AG04450 (cell line): ENCODE measurements at regions not wholly inside any gene's neighbourhood (a gene's known extent, or its start where the extent isn't known, plus 50 kb on each side); places are given as distances from the start of the nearest gene placed in this dataset.

Experiments
- CTCF ChIA-PET: fragments of 300-600, 350-600 bp; formaldehyde crosslinking; extraction: SDS; loops from one replicate; lab custom pipeline; 2022; ENCODE audit warnings: antibody characterized with exemption, inconsistent platforms; lab: Charles Lee
- POLR2A ChIA-PET: fragments of 350-600 bp; formaldehyde crosslinking; extraction: SDS; loops from one replicate; lab custom pipeline; 2021; ENCODE audit warnings: antibody characterized with exemption, inconsistent platforms; lab: Yijun Ruan, JAX
- DNase-seq: peaks from one replicate; pipeline ENCODE4 v3.0.0-alpha.2; 2011; ENCODE audit warnings: low read depth, low spot score
- H3K27ac ChIP-seq: one replicate; pipeline ENCODE4 v1.5.1; 2012; ENCODE audit warnings: low read depth, low read length, control low read depth
- H3K27me3 ChIP-seq: one replicate; pipeline ENCODE4 v1.6.0; 2012; ENCODE audit warnings: low read length; ENCODE audit not compliant: control insufficient read depth, insufficient read depth
- H3K4me3 ChIP-seq: 2 replicates; pipeline ENCODE4 v1.5.1; 2011; ENCODE audit warnings: mild to moderate bottlenecking, low read depth, low read length, control low read depth
- H3K9me3 ChIP-seq: 2 replicates; pipeline ENCODE4 v1.5.1; 2012; ENCODE audit warnings: low read length; ENCODE audit not compliant: control insufficient read depth, insufficient read depth
- CTCF ChIP-seq: IDR thresholded peaks from 2 replicates; pipeline ENCODE4 v1.5.1; 2011; ENCODE audit warnings: low read depth, low read length, control low read depth, inconsistent platforms

GRCh38 chr16:87050142-87050541, 267.1 kb downstream of the C16orf95 start:
- Histone ChIP-seq H3K27ac (no peak overlapping the region), H3K9me3 (peaks cover 10% of the 10 kb centered on the region), H3K4me3 (no peak overlapping the region), H3K27me3 (peaks cover 12% of the 10 kb centered on the region)
- no peak for DNase-seq
- ChIA-PET CTCF (interaction anchor here (7.5 kb wide), 1 partner anchor 12 kb away, joined by 43 read pairs; no protein-coding TSS in a partner anchor), POLR2A (no interaction called here)
- no peak for TF ChIP-seq CTCF

GRCh38 chr16:87051526-87052320, 265.5 kb downstream of the C16orf95 start:
- Histone ChIP-seq H3K27me3 (peaks cover 12% of the 10 kb centered on the region), H3K4me3 (no peak overlapping the region), H3K27ac (no peak overlapping the region), H3K9me3 (peaks cover 10% of the 10 kb centered on the region)
- TF ChIP-seq CTCF = no peak
- ChIA-PET CTCF (interaction anchor here (7.5 kb wide), 1 partner anchor 11 kb away, joined by 43 read pairs; no protein-coding TSS in a partner anchor), POLR2A (interaction anchor here (0.5 kb wide), 1 partner anchor 492 kb away, joined by 3 read pairs; no protein-coding TSS in a partner anchor)
- no peak for DNase-seq

- CTCF ChIA-PET = interaction anchor here (7.5 kb wide), 1 partner anchor 10 kb away, joined by 43 read pairs; no protein-coding TSS in a partner anchor
- TF ChIP-seq CTCF = no peak
- Histone ChIP-seq H3K4me3 (no peak overlapping the region), H3K27ac (no peak overlapping the region), H3K27me3 (peaks cover 11% of the 10 kb centered on the region), H3K9me3 (peaks cover 12% of the 10 kb centered on the region)
- DNase-seq = no peak
- POLR2A ChIA-PET = no interaction called here
Measured at GRCh38 chr16:87052506-87052905, 264.7 kb downstream of the C16orf95 start.

- Histone ChIP-seq H3K4me3 (no peak overlapping the region), H3K27me3 (peaks cover 9% of the 10 kb centered on the region), H3K27ac (no peak overlapping the region), H3K9me3 (peaks cover 17% of the 10 kb centered on the region)
- DNase-seq = no peak
- CTCF ChIA-PET = interaction anchor here (0.6 to 7.5 kb wide), 5 partner anchors 9 to 1175 kb away, joined by 3 to 43 read pairs (median 3); no protein-coding TSS in a partner anchor
- POLR2A ChIA-PET = no interaction called here
- peak; percentile 17; the same call in 1 of the 2 replicates for TF ChIP-seq CTCF
Measured at GRCh38 chr16:87053016-87053982, 263.9 kb downstream of the C16orf95 start.
